ENCODE measurements at regions not wholly inside any gene's neighbourhood (a gene's known extent, or its start where the extent isn't known, plus 50 kb on each side); places are given as distances from the start of the nearest gene placed in this dataset.

- TF ChIP-seq CTCF (IDR thresholded peaks at IDR 0.05) (no peak), EZH2phosphoT487 (IDR thresholded peaks at IDR 0.05) (no peak), EZH2 (IDR thresholded peaks at IDR 0.05) (no peak)
Observed at GRCh38 chr20:22729616-22730236, 145.4 kb upstream of the FOXA2 start.
